ENCODE measurements at regions not wholly inside any gene's neighbourhood (a gene's known extent, or its start where the extent isn't known, plus 50 kb on each side); places are given as distances from the start of the nearest gene placed in this dataset.

DNA sequence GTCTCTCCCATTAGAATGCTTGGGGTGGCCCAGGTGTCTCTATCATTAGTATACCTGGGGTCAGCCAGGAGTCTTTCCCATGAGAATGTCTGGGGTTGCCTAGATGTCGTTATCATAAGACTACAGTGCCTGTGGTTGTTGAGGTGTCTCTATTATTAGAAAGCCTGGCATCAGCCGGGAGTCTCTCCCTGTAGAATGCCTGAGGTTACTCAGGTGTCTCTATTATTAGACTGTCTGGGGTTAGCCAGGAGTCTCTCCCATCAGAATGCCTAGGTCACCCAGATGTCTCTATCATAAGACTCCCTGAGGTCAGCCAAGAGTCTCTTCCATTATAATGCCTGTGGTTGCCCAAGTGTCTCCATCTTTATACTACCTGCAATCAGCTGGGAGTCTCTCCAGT is 1541.1 kb downstream of the UQCRFS1 start (continued):
- TF ChIP-seq, protein P1, sequence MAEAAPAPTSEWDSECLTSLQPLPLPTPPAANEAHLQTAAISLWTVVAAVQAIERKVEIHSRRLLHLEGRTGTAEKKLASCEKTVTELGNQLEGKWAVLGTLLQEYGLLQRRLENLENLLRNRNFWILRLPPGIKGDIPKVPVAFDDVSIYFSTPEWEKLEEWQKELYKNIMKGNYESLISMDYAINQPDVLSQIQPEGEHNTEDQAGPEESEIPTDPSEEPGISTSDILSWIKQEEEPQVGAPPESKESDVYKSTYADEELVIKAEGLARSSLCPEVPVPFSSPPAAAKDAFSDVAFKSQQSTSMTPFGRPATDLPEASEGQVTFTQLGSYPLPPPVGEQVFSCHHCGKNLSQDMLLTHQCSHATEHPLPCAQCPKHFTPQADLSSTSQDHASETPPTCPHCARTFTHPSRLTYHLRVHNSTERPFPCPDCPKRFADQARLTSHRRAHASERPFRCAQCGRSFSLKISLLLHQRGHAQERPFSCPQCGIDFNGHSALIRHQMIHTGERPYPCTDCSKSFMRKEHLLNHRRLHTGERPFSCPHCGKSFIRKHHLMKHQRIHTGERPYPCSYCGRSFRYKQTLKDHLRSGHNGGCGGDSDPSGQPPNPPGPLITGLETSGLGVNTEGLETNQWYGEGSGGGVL (tag by site-specific recombination; IDR thresholded peaks at IDR 0.05): no peak
- TF ChIP-seq, protein P2, sequence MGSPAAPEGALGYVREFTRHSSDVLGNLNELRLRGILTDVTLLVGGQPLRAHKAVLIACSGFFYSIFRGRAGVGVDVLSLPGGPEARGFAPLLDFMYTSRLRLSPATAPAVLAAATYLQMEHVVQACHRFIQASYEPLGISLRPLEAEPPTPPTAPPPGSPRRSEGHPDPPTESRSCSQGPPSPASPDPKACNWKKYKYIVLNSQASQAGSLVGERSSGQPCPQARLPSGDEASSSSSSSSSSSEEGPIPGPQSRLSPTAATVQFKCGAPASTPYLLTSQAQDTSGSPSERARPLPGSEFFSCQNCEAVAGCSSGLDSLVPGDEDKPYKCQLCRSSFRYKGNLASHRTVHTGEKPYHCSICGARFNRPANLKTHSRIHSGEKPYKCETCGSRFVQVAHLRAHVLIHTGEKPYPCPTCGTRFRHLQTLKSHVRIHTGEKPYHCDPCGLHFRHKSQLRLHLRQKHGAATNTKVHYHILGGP (tag by site-specific recombination; IDR thresholded peaks at IDR 0.05): no peak
- TF ChIP-seq ZNF561 (tag by site-specific recombination; IDR thresholded peaks at IDR 0.05; ENCODE audit: borderline replicate concordance): no peak
- no peak for TF ChIP-seq BCL11A (tag by site-specific recombination; IDR thresholded peaks at IDR 0.05; ENCODE audit: low read depth)
- TF ChIP-seq ZNF266 (tag by site-specific recombination; IDR thresholded peaks at IDR 0.05; ENCODE audit: low read depth): no peak

DNA sequence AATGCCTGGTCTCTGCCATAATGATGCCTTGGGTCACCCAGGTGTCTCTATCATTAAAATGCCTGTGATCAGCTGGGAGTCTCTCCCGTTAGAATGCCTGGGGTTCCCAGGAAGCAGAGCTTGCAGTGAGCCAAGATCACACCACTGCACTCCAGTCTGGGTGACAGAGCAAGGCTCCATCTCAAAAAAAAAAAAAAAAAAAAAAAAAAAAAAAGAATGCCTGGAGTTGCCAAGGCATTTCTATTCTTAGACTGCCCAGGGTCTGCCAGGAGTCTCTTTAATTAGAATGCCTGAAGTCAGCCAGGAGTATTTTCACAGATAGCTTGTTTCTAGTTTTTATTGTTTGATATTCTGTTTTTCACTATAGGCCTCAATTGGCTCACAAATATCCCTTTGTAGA is 1552.5 kb downstream of the UQCRFS1 start:
- ChIA-PET POLR2A (interaction anchor here (0.7 kb wide), 1 partner anchor 27 kb away, joined by 9 read pairs; no protein-coding TSS in a partner anchor), CTCF (no interaction called here)
- H3K9me3 ChIP-seq (ENCODE audit: control insufficient read depth, insufficient read depth, low read depth, low read length): peaks cover 16% of the 10 kb centered on the region
- TF ChIP-seq ZFP41 (tag by site-specific recombination; IDR thresholded peaks at IDR 0.05; ENCODE audit: borderline replicate concordance) (no peak), SETDB1 (IDR thresholded peaks at IDR 0.05; ENCODE audit: insufficient read length, low read length) (no peak), HOXC10 (CRISPR knock-in tag; IDR thresholded peaks at IDR 0.05) (no peak), ZNF23 (tag by site-specific recombination; IDR thresholded peaks at IDR 0.05; ENCODE audit: borderline replicate concordance) (no peak), MZF1 (tag by site-specific recombination; IDR thresholded peaks at IDR 0.05; ENCODE audit: borderline replicate concordance) (no peak), ZNF560 (tag by site-specific recombination; IDR thresholded peaks at IDR 0.05; ENCODE audit: borderline replicate concordance) (no peak)
- TF ChIP-seq, protein P3, sequence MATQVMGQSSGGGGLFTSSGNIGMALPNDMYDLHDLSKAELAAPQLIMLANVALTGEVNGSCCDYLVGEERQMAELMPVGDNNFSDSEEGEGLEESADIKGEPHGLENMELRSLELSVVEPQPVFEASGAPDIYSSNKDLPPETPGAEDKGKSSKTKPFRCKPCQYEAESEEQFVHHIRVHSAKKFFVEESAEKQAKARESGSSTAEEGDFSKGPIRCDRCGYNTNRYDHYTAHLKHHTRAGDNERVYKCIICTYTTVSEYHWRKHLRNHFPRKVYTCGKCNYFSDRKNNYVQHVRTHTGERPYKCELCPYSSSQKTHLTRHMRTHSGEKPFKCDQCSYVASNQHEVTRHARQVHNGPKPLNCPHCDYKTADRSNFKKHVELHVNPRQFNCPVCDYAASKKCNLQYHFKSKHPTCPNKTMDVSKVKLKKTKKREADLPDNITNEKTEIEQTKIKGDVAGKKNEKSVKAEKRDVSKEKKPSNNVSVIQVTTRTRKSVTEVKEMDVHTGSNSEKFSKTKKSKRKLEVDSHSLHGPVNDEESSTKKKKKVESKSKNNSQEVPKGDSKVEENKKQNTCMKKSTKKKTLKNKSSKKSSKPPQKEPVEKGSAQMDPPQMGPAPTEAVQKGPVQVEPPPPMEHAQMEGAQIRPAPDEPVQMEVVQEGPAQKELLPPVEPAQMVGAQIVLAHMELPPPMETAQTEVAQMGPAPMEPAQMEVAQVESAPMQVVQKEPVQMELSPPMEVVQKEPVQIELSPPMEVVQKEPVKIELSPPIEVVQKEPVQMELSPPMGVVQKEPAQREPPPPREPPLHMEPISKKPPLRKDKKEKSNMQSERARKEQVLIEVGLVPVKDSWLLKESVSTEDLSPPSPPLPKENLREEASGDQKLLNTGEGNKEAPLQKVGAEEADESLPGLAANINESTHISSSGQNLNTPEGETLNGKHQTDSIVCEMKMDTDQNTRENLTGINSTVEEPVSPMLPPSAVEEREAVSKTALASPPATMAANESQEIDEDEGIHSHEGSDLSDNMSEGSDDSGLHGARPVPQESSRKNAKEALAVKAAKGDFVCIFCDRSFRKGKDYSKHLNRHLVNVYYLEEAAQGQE (tag by site-specific recombination; IDR thresholded peaks at IDR 0.05): no peak
- TF ChIP-seq, protein P4, sequence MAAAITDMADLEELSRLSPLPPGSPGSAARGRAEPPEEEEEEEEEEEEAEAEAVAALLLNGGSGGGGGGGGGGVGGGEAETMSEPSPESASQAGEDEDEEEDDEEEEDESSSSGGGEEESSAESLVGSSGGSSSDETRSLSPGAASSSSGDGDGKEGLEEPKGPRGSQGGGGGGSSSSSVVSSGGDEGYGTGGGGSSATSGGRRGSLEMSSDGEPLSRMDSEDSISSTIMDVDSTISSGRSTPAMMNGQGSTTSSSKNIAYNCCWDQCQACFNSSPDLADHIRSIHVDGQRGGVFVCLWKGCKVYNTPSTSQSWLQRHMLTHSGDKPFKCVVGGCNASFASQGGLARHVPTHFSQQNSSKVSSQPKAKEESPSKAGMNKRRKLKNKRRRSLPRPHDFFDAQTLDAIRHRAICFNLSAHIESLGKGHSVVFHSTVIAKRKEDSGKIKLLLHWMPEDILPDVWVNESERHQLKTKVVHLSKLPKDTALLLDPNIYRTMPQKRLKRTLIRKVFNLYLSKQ (tag by site-specific recombination; IDR thresholded peaks at IDR 0.05; ENCODE audit: borderline replicate concordance): no peak
- TF ChIP-seq, protein P5, sequence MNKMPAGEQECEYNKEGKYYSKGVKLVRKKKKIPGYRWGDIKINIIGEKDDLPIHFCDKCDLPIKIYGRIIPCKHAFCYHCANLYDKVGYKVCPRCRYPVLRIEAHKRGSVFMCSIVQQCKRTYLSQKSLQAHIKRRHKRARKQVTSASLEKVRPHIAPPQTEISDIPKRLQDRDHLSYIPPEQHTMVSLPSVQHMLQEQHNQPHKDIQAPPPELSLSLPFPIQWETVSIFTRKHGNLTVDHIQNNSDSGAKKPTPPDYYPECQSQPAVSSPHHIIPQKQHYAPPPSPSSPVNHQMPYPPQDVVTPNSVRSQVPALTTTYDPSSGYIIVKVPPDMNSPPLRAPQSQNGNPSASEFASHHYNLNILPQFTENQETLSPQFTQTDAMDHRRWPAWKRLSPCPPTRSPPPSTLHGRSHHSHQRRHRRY (tag by site-specific recombination; IDR thresholded peaks at IDR 0.05): no peak
- TF ChIP-seq, protein P6, sequence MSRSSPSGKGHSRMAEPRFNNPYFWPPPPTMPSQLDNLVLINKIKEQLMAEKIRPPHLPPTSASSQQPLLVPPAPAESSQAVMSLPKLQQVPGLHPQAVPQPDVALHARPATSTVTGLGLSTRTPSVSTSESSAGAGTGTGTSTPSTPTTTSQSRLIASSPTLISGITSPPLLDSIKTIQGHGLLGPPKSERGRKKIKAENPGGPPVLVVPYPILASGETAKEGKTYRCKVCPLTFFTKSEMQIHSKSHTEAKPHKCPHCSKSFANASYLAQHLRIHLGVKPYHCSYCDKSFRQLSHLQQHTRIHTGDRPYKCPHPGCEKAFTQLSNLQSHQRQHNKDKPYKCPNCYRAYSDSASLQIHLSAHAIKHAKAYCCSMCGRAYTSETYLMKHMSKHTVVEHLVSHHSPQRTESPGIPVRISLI (tag by site-specific recombination; IDR thresholded peaks at IDR 0.05): no peak
- TF ChIP-seq, protein P7, sequence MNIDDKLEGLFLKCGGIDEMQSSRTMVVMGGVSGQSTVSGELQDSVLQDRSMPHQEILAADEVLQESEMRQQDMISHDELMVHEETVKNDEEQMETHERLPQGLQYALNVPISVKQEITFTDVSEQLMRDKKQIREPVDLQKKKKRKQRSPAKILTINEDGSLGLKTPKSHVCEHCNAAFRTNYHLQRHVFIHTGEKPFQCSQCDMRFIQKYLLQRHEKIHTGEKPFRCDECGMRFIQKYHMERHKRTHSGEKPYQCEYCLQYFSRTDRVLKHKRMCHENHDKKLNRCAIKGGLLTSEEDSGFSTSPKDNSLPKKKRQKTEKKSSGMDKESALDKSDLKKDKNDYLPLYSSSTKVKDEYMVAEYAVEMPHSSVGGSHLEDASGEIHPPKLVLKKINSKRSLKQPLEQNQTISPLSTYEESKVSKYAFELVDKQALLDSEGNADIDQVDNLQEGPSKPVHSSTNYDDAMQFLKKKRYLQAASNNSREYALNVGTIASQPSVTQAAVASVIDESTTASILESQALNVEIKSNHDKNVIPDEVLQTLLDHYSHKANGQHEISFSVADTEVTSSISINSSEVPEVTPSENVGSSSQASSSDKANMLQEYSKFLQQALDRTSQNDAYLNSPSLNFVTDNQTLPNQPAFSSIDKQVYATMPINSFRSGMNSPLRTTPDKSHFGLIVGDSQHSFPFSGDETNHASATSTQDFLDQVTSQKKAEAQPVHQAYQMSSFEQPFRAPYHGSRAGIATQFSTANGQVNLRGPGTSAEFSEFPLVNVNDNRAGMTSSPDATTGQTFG (tag by site-specific recombination; IDR thresholded peaks at IDR 0.05; ENCODE audit: borderline replicate concordance): no peak
- TF ChIP-seq, protein P8, sequence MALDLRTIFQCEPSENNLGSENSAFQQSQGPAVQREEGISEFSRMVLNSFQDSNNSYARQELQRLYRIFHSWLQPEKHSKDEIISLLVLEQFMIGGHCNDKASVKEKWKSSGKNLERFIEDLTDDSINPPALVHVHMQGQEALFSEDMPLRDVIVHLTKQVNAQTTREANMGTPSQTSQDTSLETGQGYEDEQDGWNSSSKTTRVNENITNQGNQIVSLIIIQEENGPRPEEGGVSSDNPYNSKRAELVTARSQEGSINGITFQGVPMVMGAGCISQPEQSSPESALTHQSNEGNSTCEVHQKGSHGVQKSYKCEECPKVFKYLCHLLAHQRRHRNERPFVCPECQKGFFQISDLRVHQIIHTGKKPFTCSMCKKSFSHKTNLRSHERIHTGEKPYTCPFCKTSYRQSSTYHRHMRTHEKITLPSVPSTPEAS (tag by site-specific recombination; IDR thresholded peaks at IDR 0.05): no peak
- TF ChIP-seq, protein P9, sequence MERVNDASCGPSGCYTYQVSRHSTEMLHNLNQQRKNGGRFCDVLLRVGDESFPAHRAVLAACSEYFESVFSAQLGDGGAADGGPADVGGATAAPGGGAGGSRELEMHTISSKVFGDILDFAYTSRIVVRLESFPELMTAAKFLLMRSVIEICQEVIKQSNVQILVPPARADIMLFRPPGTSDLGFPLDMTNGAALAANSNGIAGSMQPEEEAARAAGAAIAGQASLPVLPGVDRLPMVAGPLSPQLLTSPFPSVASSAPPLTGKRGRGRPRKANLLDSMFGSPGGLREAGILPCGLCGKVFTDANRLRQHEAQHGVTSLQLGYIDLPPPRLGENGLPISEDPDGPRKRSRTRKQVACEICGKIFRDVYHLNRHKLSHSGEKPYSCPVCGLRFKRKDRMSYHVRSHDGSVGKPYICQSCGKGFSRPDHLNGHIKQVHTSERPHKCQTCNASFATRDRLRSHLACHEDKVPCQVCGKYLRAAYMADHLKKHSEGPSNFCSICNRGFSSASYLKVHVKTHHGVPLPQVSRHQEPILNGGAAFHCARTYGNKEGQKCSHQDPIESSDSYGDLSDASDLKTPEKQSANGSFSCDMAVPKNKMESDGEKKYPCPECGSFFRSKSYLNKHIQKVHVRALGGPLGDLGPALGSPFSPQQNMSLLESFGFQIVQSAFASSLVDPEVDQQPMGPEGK (tag by site-specific recombination; IDR thresholded peaks at IDR 0.05): no peak
- H3K4me1 ChIP-seq (ENCODE audit: control insufficient read depth, insufficient read depth, low read length): no peaks in the 10 kb centered on the region
- no peaks in the 10 kb centered on the region; a peak in 1 of 3 replicates for H3K36me3 ChIP-seq (ENCODE audit: control insufficient read depth in 2 of 2, insufficient read depth in 1 of 2, low read length in 2 of 2)
- no peak overlapping the region for H3K4me3 ChIP-seq (ENCODE audit: low read depth, low read length)
- H3K27ac ChIP-seq (ENCODE audit: extremely low read depth, low read depth, low read length): no peak overlapping the region
